Gastrocnemius medialis (tissue), 4 donors: ENCODE measurements at regions not wholly inside any gene's neighbourhood (a gene's known extent, or its start where the extent isn't known, plus 50 kb on each side); places are given as distances from the start of the nearest gene placed in this dataset.

ENCODE experiments used
- ATAC-seq, 2 donors: fragments of 150-250 bp; one replicate each; pipeline ENCODE4 v1.9.1; 2016
- DNase-seq, 2 donors: peaks; one replicate each; pipeline ENCODE4 v3.0.0-alpha.2; 2019
- H3K27ac ChIP-seq, 4 donors: fragments of 200-600 bp; sonication (generic); 1 replicate in 1 of 4; 2 replicates in 3 of 4; pipeline ENCODE4 v1.5.1; 2016 to 2018; ENCODE audit warnings: mild to moderate bottlenecking in 2 of 4, moderate library complexity in 1 of 4
- H3K27me3 ChIP-seq, 3 donors: fragments of 200-600 bp; sonication (generic) in 2 of 3; 1 replicate in 1 of 3; 2 replicates in 2 of 3; pipeline versions ENCODE4 v1.5.1 to v1.6.0; 2016 to 2019; ENCODE audit warnings: mild to moderate bottlenecking in 1 of 3, moderate library complexity in 1 of 3
- H3K36me3 ChIP-seq, 2 donors: fragments of 200-600 bp; sonication (generic) in 1 of 2; one replicate each; pipeline ENCODE4 v1.5.1; 2017 to 2018
- H3K4me1 ChIP-seq, 2 donors: fragments of 200-600 bp; sonication (generic) in 1 of 2; one replicate each; pipeline ENCODE4 v1.5.1; 2016 to 2017; ENCODE audit warnings: mild to moderate bottlenecking in 2 of 2
- H3K4me3 ChIP-seq, 4 donors: fragments of 200-600 bp; sonication (generic) in 3 of 4; 1 replicate in 1 of 4; 2 replicates in 3 of 4; pipeline ENCODE4 v1.5.1; 2016 to 2019; ENCODE audit warnings: mild to moderate bottlenecking in 2 of 4
- H3K9me3 ChIP-seq, 3 donors: fragments of 200-600 bp; sonication (generic) in 2 of 3; 1 replicate in 1 of 3; 2 replicates in 2 of 3; pipeline ENCODE4 v1.5.1; 2016 to 2019
- POLR2A ChIP-seq, 2 donors: fragments of 450-650 bp; IDR thresholded peaks; one replicate each; pipeline ENCODE4 v1.6.1; 2017; ENCODE audit warnings: antibody characterized with exemption in 2 of 2, mild to moderate bottlenecking in 2 of 2, moderate library complexity in 2 of 2
- in situ Hi-C, 4 donors: fragments of 200-750 bp; cut with MboI; loops; one replicate each; pipeline versions ENCODE4 v1.15.0 to v1.8.0; 2017; ENCODE audit warnings: low sequenced_read_pairs in 4 of 4
- intact Hi-C: fragments of 100-400 bp; cut with DNase I; formaldehyde crosslinking; loops from one replicate; pipeline ENCODE4 v1.15.1; 2023; ENCODE audit warnings: low total_unique reads
- TF ChIP-seq, protein P1 (sequence below), 5 experiments: fragments of 450-650 bp in 3 of 5; fragments of 200-600 bp in 2 of 5; sonication (generic) in 2 of 5; IDR thresholded peaks in 4 of 5; conservative IDR thresholded peaks in 1 of 5; 1 replicate in 4 of 5; 2 replicates in 1 of 5; pipeline ENCODE4 v1.5.1; 2016 to 2019; ENCODE audit warnings: antibody characterized with exemption in 5 of 5, mild to moderate bottlenecking in 3 of 5, moderate library complexity in 3 of 5

DNA sequence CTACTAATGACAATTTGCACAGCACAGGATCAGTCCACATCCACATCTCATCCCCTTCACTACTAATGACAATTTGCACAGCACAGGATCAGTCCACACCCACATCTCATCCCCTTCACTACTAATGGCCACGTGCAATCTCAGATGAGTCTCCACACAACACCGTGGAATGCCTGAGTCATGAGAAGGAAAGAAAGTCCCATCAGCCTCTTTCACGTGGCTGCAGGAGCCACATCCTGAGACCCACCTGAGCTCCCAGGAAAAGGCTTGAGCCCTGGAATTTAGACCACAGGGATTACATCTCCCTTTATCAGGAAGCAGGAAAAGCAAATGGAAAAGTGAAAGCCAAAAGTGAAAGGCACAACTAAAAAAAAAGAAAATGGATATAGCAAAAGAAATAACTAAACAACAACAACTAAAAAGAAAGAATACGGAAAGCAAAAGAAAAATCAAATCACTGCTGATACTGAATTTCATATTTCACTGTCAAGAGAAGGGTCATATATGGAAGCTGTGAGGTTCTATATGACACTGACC is 1300.5 kb downstream of the TMEM121 start:
- DNase-seq, result no peak

DNA sequence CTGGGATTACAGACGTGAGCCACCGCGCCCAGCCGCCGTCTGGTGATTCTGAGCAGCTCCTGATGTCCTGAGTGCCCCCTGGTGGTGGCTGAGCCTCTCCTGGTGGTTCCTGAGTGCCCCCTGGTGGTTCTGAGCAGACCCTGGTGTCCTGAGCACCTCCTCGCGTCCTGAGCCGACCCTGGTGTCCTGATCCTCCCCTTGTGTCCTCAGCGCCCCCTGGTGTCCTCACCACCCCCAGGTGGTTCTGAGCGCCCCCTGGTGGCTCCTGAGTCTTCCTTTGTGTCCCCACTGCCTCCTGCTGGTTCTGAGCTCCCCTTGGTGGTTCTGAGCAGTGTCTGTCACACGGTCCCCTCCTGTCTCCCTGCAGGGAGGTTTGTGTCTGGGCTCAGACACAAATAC is 1304.9 kb downstream of the TMEM121 start:
- no peak for DNase-seq
- TF ChIP-seq, protein P1, sequence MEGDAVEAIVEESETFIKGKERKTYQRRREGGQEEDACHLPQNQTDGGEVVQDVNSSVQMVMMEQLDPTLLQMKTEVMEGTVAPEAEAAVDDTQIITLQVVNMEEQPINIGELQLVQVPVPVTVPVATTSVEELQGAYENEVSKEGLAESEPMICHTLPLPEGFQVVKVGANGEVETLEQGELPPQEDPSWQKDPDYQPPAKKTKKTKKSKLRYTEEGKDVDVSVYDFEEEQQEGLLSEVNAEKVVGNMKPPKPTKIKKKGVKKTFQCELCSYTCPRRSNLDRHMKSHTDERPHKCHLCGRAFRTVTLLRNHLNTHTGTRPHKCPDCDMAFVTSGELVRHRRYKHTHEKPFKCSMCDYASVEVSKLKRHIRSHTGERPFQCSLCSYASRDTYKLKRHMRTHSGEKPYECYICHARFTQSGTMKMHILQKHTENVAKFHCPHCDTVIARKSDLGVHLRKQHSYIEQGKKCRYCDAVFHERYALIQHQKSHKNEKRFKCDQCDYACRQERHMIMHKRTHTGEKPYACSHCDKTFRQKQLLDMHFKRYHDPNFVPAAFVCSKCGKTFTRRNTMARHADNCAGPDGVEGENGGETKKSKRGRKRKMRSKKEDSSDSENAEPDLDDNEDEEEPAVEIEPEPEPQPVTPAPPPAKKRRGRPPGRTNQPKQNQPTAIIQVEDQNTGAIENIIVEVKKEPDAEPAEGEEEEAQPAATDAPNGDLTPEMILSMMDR (IDR thresholded peaks at IDR 0.05 in 4 of 5, conservative IDR thresholded peaks at IDR 0.05 in 1 of 5), result no peak
- no peak for TF ChIP-seq POLR2A (IDR thresholded peaks at IDR 0.05)
- H3K9me3 ChIP-seq, result no peaks in the 10 kb centered on the region
- H3K4me1 ChIP-seq, result no peaks in the 10 kb centered on the region
- no peak overlapping the region for H3K4me3 ChIP-seq
- H3K36me3 ChIP-seq, result no peaks in the 10 kb centered on the region
- in situ Hi-C loops, result no loop called here
- intact Hi-C loops, result no loop called here
- H3K27me3 ChIP-seq, result no peaks in the 10 kb centered on the region
- no peak for ATAC-seq
- no peak overlapping the region for H3K27ac ChIP-seq

More for the DNA sequence above, 1300.5 kb downstream of the TMEM121 start:
- intact Hi-C loops (no loop called here), in situ Hi-C loops (no loop called here)
- TF ChIP-seq, protein P1 (IDR thresholded peaks at IDR 0.05 in 4 of 5, conservative IDR thresholded peaks at IDR 0.05 in 1 of 5), result no peak
- no peak for TF ChIP-seq POLR2A (IDR thresholded peaks at IDR 0.05)
- Histone ChIP-seq H3K36me3 (no peaks in the 10 kb centered on the region), H3K27me3 (no peaks in the 10 kb centered on the region), H3K9me3 (no peaks in the 10 kb centered on the region), H3K4me3 (no peak overlapping the region), H3K27ac (no peak overlapping the region), H3K4me1 (no peaks in the 10 kb centered on the region)
- ATAC-seq, result no peak

DNA sequence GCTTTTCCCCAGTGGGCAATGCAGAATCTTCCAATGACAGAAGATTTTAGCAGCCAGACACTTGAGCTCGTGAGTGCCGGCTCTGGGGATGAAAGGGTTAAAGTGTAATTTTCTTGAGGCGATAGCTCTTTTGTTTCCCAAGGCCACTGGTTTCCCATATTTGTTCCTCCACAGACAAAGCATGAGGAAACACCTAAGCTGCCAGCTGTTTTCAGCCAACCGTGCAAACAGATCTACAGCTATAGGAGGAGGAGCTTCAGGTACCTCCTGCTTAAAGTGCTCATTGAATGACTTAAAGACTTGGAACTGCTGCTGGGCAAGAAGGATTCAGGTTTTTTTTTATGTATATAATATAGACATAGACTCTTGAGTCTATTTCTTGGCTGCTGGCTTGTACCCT is 1311.5 kb downstream of the TMEM121 start:
- Histone ChIP-seq H3K9me3 (no peaks in the 10 kb centered on the region), H3K36me3 (no peaks in the 10 kb centered on the region), H3K27ac (no peak overlapping the region), H3K4me3 (no peak overlapping the region), H3K4me1 (no peaks in the 10 kb centered on the region), H3K27me3 (no peaks in the 10 kb centered on the region)
- intact Hi-C loops (no loop called here), in situ Hi-C loops (no loop called here)
- no peak for ATAC-seq
- TF ChIP-seq, protein P1 (IDR thresholded peaks at IDR 0.05 in 4 of 5, conservative IDR thresholded peaks at IDR 0.05 in 1 of 5), result no peak
- TF ChIP-seq POLR2A (IDR thresholded peaks at IDR 0.05), result no peak
- no peak for DNase-seq

DNA sequence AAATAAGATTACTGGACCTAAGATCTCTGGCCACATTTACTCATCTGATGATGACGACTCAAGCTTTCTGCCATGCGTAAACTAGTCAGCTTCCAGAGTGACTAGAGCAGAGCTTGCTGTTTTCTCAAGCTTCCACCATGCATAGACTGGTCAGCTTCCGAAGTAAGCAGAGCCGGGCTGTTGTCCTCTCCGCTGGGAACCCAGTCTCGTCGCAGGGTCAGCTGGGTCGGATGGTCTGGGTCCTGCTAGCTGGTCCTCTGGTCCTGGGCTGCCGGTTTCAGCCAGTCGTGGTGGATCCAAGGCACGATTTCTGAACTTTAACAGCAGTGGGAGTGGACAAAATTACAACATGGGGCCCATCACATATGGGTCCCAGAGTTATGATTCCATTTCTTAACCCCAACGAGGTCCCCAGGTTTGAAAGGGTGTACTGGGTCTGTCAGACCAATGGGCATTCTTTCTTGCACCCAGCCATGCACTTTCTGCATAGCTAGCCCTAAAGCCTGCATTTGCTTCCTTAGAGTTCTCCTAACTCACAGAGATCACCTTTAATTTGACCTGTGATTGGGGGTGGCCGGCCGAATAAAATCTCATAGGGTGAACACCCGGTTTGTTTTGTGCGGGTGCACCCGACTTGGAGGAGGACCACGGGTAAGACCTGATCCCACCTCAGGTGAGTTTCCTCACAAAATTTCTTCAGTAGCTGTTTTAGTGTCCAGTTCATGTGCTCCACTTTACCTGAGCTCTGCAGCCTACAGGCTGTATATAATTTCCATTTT is 1312.8 kb downstream of the TMEM121 start:
- H3K4me1 ChIP-seq, result no peaks in the 10 kb centered on the region
- DNase-seq, result no peak
- H3K9me3 ChIP-seq, result no peaks in the 10 kb centered on the region
- H3K36me3 ChIP-seq, result no peaks in the 10 kb centered on the region
- in situ Hi-C loops, result no loop called here
- H3K27ac ChIP-seq, result no peak overlapping the region
- intact Hi-C loops, result no loop called here
- no peak for ATAC-seq
- H3K27me3 ChIP-seq, result no peaks in the 10 kb centered on the region
- TF ChIP-seq POLR2A (IDR thresholded peaks at IDR 0.05), result no peak
- TF ChIP-seq, protein P1 (IDR thresholded peaks at IDR 0.05 in 4 of 5, conservative IDR thresholded peaks at IDR 0.05 in 1 of 5), result no peak
- no peak overlapping the region for H3K4me3 ChIP-seq
